GM18517 (cell line): ENCODE measurements at regions not wholly inside any gene's neighbourhood (a gene's known extent, or its start where the extent isn't known, plus 50 kb on each side); places are given as distances from the start of the nearest gene placed in this dataset.

Experiments used
- ATAC-seq: cut with Tn5 transposase; IDR thresholded peaks from one replicate; pipeline ENCODE4 v1.9.1; 2021; ENCODE audit warnings: mild to moderate bottlenecking, moderate library complexity; ENCODE audit not compliant: unreplicated experiment

DNA sequence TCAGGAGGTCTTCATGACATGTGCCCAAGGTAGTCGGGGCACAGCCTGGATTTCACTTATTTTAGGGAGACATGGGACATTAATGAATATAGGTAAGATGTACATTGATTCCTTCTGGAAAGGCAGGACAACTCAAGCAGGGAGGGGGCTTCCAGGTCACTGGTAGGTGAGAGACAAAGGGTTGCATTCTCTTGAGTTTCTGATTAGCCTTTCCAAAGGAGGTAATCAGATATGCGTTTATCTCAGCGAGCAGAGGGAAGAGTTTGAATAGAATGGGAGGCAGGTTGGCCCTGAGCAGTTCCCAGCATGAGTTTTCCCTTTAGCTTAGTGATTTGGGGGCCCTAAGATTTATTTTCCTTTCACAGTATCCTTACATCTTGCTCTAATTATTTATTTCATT, 443.8 kb upstream of the EEF2KMT start:
- no peak for ATAC-seq

DNA sequence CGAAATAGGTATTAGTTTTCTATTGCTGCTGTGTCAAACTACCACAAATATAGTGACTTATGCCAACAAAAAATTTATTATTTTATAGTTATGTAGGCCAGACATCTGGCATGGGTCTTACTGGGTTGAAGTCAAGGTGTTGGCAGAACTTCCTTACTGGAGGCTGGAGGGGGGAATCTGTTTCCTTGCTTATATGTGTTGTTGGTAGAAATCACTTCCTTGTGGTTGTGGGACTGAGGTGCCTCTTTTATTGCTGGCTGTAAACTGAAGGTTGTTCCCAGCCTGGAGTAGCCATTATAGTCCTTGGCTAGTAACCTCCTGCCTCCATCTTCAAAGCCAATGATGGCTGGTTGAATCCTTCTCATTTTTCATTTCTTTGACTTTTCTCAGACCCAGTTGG, 439.8 kb upstream of the EEF2KMT start:
- ATAC-seq, result no peak

DNA sequence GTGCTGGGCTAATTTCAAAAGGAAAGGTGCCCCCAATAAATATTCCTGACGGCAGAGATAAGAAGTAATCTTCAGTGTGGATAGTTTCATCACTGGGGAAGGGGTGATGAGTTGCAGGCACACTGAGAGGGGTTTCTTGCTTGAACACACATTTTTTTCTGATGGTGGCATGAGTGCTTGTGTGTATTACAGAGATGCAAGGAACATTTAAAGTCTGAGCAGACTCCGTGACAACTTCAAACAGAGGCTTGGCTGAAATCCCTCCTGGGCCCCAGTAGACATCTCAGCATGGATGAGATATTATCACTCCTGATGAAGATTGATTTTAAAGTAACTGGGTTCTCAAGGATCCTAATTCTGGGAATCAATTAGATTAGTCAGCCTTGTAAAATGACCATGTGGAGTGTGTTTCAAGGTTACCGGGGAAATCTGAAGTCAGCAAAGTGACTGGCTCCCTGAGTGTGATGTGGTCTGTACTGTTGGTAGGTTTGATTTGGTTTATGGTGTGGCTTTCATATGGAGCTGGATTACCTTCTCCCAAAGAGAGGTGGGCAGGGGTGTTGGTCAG, 435.8 kb upstream of the EEF2KMT start:
- no peak for ATAC-seq

DNA sequence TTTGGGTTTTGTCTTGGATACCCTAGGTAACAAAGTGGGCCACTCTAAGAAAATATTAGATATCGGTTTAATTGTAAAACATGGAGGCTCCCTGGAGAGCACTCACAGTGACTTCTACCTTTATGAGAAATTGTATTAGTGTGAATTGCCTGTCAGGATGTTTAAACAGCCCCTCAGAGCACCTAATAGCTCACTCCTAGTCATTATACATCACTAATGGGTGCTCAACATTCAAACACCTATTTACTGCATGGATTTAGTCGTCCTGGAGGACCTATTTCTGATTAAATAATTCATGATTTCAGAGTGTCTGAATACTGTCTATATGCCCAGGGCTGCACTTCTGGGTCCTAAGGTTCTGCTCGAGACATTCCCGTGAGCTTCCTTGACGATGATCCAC, 430.2 kb upstream of the EEF2KMT start:
- ATAC-seq, result no peak

DNA sequence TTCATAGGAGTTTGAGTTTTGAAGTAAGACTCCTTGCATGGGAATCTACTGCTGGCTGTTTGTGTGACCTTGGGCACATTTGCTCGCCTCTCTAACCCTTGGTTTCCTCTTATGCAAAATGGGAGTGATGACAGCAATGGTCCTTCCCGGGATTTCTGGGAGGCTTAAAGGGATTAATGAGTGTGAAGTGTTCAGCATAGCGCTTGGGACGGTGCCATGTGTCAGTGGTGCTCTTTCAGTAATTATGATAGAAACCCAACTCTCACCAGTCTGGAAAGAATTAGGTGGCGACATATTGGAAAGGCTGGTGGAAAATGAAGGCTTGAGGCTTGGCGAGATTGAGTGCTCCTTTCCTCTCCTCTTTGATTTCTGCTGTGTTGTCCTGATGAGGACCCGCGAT, 429.2 kb upstream of the EEF2KMT start:
- ATAC-seq, result no peak

DNA sequence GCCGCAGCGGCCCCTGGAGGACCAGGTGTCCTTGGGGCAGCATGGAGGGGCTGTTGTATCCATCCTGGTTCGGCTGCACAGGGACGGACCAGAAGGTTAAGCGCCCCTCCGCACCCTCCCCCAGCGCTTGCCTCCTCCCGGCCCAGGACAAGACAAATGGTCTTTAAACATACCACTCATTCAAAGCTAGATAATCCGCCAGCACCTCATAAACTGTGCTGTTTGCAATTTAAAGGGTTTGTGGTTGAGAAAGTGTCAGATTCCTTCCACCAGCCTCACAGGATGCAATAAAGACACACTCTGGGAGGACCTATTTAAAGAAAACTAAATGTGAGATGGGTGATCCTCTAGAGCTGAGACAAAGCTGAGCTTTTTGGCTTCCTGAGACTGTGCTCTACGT, 426.2 kb upstream of the EEF2KMT start:
- ATAC-seq, result no peak

DNA sequence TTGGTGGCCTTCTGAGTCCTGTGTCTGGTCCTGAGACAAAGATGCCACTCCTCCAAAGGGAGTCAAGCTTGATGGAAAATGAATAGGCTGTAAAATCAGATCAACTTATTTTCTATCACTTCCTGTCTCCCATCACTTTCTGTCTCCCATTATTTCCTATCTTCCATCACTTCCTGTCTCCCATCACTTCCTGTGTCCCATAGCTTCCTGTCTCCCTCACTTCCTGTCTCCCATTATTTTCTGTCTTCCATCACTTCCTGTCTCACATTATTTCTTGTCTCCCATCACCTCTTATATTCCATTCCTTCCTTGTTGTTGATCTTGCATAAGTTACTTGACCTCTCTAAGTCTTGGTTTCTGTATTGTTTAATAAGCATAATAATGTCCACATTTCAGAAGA, 418.5 kb upstream of the EEF2KMT start:
- no peak for ATAC-seq

DNA sequence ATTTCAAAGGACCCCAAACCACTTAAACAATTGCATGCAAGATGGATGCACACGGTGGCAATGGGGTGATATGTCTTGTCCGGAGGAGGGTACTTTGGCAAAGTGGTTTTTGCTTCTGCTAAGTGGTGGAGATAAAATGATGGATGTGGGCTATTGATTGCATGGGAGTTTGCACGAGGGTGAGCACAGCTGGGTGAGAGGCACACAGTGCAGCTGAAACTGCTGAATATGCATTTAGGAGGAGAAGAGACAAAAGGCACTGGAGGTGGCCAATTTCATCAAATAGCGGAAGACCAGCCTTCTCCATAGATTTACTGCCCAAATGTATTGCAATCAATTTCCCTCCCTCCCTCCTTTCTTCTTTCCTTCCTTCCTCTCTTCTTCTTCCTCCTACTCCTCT, 414.4 kb upstream of the EEF2KMT start:
- ATAC-seq, result no peak

DNA sequence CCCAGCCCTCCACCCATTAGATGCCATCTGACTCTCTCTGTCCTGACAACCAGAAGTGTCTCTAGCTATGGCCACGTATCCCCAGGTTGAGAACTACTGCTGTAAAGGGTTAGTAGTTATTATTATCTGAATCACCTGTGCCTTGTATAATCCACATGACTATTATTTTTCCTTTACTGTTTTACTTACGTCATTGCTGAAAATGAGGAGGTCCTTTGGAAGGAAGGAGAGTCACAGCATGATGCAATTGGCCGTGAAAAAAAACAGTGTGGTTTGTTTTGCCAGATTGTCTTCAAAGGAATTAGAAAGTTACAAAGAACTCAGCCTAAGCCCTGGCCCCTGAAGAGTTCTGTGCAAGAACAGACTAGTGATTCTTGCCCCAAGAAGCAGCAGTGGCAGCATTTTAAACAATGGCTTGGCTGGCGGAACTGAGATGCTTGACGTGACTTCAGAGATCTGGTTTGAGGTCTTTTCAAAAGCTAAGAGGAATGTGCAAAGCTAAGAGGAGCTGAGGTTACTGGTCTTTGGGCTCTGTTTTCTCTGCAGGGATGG, 413.3 kb upstream of the EEF2KMT start:
- ATAC-seq, result no peak

DNA sequence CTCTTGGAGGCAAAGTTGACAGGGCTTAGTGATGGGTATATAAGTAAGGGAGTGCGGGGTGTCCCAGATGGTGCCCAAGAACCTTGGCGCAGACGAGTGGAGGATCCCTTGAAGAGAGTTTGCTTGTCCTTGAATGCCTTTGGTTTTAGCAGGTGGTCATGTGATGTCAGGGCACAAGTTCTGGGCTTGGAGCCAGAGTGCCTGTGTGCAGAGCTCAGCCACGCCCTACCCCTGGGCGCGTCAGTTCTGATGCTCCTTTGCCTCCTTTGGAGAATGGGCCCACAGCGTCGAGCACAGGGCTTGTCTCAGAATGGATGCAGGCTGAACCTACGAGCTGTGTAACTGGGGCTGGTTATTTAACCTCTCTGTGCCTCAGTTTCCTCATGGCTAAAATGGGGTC, 412.2 kb upstream of the EEF2KMT start:
- ATAC-seq, result no peak

DNA sequence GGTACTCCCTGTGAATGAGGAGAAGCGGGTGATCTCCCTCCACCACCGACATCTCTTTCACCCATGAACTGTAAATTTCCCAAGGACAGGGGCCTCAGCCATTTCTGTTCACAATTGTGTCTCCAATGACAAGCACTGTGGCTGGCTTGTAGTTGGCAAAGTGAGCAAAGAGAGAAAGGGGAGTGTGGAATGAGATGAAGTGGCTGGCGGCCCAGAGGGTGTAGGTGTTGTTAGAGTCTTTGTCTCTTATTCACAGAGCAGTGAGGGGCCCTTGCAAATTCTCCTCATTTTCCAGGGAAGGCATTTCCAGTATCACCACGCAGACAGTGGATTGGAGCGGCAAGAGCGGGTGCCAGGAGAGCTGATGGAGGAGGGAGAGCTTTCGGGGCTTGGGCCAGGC, 411.7 kb upstream of the EEF2KMT start:
- no peak for ATAC-seq

DNA sequence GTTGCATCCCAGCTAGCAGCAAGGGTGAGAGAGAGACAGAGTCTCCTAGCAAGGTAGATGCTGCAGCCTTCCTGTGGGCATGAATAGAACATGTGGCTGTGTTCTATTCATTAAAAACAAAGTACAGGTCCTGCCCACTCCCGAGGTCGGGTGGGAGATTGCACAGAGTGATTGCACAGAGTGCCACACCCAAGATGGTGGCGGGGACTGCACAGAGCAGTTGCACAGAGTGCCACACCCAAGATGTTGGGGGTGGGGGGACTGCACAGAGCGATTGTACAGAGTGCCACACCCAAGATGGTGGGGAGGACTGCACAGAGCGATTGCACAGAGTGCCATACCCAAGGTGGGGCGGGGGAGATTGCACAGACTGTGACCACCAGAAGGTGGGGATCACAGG, 410.8 kb upstream of the EEF2KMT start:
- no peak for ATAC-seq

DNA sequence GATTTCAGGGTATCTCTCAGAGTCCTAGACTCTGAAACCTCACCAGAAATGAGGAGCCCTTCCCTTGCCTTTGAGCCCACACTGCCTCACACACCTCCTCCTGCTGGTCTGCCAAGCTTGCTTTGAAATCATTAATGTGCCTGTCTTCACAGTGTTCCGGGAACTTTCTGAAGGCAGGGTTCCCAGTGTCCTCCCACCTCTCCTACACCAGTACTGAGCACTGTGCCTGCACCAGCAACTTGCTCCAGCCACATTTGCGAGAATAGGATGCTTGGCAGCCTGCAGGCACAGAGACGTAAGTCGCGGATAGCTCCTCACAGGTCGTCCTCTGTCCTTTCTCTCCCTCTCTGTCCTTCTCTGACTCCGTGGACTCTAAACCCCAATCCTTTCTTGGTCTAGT, 408.4 kb upstream of the EEF2KMT start:
- no peak for ATAC-seq

DNA sequence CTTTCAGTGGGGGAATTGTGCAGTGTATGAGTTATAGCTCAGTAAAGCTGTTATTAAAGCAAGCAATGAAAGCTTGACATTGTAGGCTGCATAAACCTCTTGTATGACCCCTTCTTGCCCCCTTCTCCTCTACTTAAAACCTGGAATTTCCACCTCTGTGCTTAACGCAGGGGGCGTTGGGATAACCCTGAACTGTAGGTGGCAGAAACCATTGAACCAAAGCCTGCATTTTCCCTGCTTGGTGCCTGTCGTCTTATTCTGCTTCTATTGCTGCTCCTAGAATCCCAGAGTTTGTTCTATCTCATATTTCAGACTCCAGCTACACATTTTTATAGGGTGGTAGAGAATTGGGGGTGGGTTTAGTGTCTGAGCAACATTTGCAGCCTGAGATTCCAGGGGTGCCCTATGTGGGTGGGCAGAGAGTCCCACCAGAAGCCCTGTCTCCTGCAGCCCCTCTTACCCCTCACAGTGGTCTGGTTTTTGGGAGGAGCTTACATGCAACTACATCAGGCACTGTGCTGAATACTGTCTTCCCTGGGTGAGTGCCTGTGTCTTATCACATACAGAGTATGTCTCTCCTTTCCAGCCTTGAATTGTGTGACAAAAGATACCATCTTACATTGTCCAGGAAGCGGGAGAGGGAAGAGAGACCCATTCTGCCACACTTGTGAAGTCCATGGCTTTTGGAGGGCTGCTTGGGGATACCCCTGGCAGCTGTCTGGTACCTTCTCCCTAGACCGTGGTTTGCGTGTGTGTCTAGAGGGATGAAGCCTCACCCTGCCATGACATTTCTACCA, 407.7 kb upstream of the EEF2KMT start:
- ATAC-seq, result no peak

DNA sequence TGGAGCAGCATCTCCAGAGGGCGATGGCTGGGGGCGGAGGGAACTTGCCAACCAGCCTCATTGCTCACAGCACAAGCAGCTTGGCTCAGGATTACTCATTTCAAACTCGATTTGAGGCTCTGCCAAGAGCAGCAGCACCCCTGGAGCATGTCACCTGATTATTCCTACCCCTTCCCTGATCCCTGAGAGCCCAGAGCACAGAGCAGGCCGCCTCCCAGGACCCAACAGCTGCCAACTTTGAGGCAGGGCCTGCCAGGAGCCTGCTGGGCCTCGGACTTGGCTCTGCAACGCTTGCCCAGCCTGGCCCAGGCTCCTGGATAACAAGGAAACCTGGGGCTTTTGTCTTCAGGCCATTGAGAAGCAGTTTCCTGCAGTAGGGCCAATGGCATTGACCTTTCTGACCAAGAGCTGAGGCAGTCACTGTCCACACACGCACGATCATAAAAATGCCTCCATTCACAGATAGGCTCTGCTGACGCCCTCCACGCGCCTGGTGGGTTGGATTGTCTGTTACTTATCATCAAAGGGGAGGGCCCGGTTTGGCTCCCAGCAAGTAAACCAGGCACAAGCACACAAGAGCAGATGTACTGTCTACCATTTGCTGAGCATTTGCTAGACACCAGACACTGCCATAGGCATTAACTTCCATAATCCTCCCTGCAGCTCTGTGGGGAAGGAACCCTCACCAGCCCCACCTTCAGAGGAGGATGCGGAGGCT, 406.6 kb upstream of the EEF2KMT start:
- ATAC-seq, result no peak

DNA sequence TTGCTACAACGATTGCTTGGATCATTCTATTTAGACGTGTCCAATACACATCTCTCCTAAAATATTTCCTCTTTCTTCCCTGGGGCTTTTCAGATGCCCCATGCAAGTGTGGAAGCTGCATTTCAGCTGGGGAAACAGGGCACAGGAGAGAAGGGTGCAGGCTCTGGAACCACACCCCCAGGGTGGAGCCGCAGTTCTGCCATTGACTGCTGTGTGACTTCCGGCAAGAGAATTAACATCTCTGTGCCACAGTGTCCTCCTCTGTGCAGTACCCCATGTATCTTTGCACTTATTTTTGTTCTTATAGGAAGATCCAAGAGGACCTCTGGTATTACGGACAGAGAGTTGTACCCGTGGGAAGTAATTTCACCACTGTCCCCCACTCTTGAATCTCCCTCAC, 405.3 kb upstream of the EEF2KMT start:
- no peak for ATAC-seq

DNA sequence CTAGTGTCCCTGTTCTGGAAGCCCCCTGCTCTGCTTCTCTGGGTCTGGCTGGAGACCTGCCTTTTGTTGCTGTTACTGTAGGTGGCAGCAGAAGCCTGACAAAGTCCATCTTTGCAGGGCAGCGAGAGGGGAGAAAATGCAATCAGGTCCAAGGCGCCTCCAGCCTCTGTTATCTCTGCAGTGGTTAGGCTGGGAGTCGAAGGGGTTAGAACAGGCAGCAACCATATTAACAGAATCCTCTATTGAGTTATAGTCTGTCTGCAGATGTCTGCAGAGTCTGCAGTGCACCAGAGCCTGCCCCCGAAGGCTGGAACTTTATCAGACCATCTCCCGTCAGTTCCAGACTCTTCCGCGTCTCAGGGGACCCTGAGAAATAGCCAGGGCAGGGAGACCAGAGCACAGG, 404.9 kb upstream of the EEF2KMT start:
- ATAC-seq, result no peak

DNA sequence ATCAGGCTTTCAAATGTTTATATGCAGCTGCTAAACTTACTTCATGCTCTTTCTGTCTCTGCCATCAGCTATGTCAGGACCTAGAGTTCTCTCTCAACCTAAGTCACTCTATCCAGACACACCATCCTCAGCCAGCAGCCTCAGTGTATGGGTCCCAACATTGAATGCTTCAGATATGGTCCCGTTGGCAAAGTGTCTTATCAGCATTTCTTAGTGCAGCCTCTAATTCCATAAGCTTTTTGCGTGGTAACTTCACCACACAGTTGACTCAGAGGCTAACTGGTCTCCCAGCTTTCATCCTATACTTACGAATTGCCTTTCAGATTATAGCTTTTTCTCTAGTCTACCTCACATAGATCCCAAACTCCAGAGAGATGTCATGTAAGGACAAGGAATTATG, 402.9 kb upstream of the EEF2KMT start:
- no peak for ATAC-seq

DNA sequence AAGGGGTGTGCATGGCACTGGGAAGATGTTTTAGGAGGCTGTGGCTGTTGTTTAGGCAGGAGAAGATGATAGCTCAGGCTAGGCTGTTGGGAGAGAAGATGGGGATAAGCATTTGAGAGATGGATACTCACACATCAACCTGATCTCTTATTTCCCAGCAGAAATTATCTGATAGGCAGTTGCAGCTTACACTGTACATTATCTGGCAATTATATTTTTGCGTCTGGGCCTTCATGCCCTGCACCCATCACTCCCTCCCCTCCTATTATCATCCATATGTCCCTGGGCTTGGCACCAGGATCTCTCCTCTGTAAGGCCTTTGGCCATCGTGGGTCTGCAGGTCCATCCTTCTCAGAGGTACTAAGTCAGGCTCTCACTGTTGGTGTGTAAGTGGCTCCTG, 401.0 kb upstream of the EEF2KMT start:
- no peak for ATAC-seq

DNA sequence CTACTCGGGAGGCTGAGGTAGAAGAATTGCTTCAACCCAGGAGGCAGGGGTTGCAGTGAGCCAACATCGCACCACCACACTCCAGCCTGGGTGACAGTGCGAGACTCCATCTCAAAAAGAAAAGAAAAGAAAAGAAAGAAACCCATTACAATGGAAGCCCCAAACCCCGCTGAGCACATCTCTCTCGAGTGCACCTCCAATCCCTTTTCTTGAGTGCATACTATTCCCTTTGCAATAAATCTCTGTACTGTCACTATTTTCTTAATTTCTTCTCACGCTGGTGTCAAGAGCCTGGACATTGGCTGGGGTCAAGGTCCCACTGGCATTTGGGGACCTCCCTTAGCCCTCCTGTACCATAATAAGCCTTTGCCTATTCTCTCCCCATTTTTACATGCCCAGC, 398.4 kb upstream of the EEF2KMT start:
- no peak for ATAC-seq

DNA sequence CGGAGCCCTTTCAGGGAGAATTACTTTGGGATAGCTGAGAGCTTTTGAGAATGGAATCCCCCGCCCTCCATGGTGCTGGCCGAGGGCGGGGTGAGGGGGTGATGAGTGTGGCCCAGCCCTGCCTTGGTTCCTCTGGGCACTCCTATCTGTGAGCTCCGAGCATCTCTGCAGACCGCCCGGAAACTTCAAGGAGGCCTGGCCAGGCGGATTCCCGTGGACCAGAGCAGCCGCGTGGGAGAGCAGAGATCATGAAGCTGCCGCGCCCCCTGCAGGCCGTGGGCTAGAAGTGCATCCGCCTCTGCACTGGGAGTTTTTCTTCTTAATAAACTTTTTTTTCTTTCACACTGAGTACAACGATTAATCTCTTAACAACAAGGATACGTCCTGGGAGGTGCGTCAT, 392.9 kb upstream of the EEF2KMT start:
- ATAC-seq, result no peak

DNA sequence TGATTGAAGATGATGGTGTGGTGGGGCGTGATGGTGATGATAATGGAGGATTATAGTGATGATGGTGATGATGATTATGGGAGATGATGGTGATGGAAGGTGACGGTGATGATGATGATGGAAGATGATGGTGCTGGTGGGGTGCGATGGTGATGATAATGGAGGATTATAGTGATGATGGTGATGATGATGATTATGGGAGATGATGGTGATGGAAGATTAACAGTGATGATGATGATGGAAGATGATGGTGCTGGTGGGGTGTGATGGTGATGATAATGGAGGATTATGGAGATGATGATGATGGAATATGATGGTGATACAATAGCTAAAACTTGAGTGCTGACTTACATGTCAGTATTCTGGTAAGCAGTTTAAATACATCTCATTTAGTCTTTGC, 391.0 kb upstream of the EEF2KMT start:
- no peak for ATAC-seq
